K562 (cell line): ENCODE measurements at regions not wholly inside any gene's neighbourhood (a gene's known extent, or its start where the extent isn't known, plus 50 kb on each side); places are given as distances from the start of the nearest gene placed in this dataset.

Experiments
- ATAC-seq: fragments of 200-7000 bp; cut with Tn5 transposase; 3 replicates; pipeline ENCODE4 v1.9.1; 2020; ENCODE audit warnings: moderate library complexity
- BruUV-seq: library from RNA; stranded (reverse); fragments of 400-500 nt; replicated peaks from 2 replicates; lab custom pipeline; 2021; lab: Mats Ljungman, UMichigan
- CTCF ChIA-PET: fragments of 300-600 bp; formaldehyde crosslinking; extraction: SDS; loops from one replicate; lab custom pipeline; 2021; ENCODE audit warnings: low intra/inter-chr PET ratio; lab: Yijun Ruan, JAX
- POLR2A ChIA-PET: fragments of 300-600, 350-650 bp; sonication (Branson Sonifier 250); formaldehyde crosslinking; extraction: SDS; loops from one replicate; lab custom pipeline; 2021; ENCODE audit warnings: antibody characterized with exemption, inconsistent platforms; lab: Yijun Ruan, JAX
- DNase-seq, 4 experiments: peaks; one replicate each; pipeline versions ENCODE4 v3.0.0 to v3.0.0-alpha.2; 2011 to 2018; ENCODE audit warnings: low spot score in 3 of 4, mixed read lengths in 3 of 4; ENCODE audit errors: extremely low read depth in 1 of 4
- FAIRE-seq: peaks from 2 replicates; lab custom pipeline; 2011; peaks lifted over from hg19 to GRCh38; lab: Jason Lieb, UNC
- H2AFZ ChIP-seq: 2 replicates; pipeline ENCODE4 v1.6.0; 2011; ENCODE audit warnings: low read depth, low read length, control low read depth, inconsistent platforms
- H3K27ac ChIP-seq: fragments of 200-600 bp; 3 replicates; pipeline ENCODE4 v1.8.0; 2011; ENCODE audit warnings: low read depth, mild to moderate bottlenecking, control low read depth, inconsistent platforms, low read length, moderate library complexity, mixed read lengths; ENCODE audit errors: extremely low read depth
- H3K27me3 ChIP-seq, 2 experiments: fragments of 300-600 bp in 1 of 2; 2 replicates in 1 of 2; 3 replicates in 1 of 2; pipeline versions ENCODE4 v1.6.0 to v1.8.0; 2011; ENCODE audit warnings: inconsistent platforms in 2 of 2, low read length in 2 of 2, mild to moderate bottlenecking in 1 of 2, mixed read lengths in 1 of 2, moderate library complexity in 1 of 2; ENCODE audit not compliant: control insufficient read depth in 2 of 2, insufficient read depth in 2 of 2
- H3K36me3 ChIP-seq: fragments of 300-600 bp; 3 replicates; pipeline ENCODE4 v1.8.0; 2011; ENCODE audit warnings: mild to moderate bottlenecking, low read length, inconsistent platforms; ENCODE audit not compliant: control insufficient read depth, insufficient read depth
- H3K4me1 ChIP-seq, 2 experiments: fragments of 200-600 bp in 1 of 2; replicated peaks in 1 of 2; 2 replicates in 1 of 2; 3 replicates in 1 of 2; pipeline versions ENCODE4 v1.5.1 to v1.8.0; 2011; ENCODE audit warnings: inconsistent platforms in 2 of 2, low read length in 2 of 2, mild to moderate bottlenecking in 1 of 2, mixed read lengths in 1 of 2, moderate library complexity in 1 of 2; ENCODE audit not compliant: control insufficient read depth in 2 of 2, insufficient read depth in 2 of 2
- H3K4me2 ChIP-seq: 2 replicates; pipeline ENCODE4 v1.6.1; 2011; ENCODE audit warnings: low read length, control low read depth, inconsistent platforms, mixed read lengths; ENCODE audit not compliant: insufficient read depth
- H3K4me3 ChIP-seq: fragments of 200-600 bp; sonication (generic), shearing (Covaris generic); 2 replicates; pipeline ENCODE4 v1.5.1; 2016; ENCODE audit warnings: control low read depth, inconsistent platforms
- H3K79me2 ChIP-seq: fragments of 200-600 bp; 3 replicates; pipeline ENCODE4 v1.8.0; 2011; ENCODE audit warnings: low read length, inconsistent platforms; ENCODE audit not compliant: control insufficient read depth, insufficient read depth
- H3K9ac ChIP-seq, 2 experiments: 2 replicates each; pipeline versions ENCODE4 v1.6.0 to v1.6.1; 2011; ENCODE audit warnings: low read depth in 2 of 2, low read length in 2 of 2, control low read depth in 1 of 2, inconsistent platforms in 1 of 2, mild to moderate bottlenecking in 1 of 2, mixed read lengths in 1 of 2; ENCODE audit not compliant: insufficient read depth in 1 of 2
- H3K9me1 ChIP-seq: one replicate; pipeline ENCODE4 v1.6.0; 2011; ENCODE audit warnings: inconsistent platforms, mild to moderate bottlenecking, low read length, moderate library complexity; ENCODE audit not compliant: control insufficient read depth, insufficient read depth
- H3K9me3 ChIP-seq: replicated peaks from 2 replicates; pipeline ENCODE4 v1.5.1; 2011; ENCODE audit warnings: low read depth, low read length, inconsistent platforms; ENCODE audit not compliant: control insufficient read depth, insufficient read depth
- H4K20me1 ChIP-seq: replicated peaks from 2 replicates; pipeline ENCODE4 v1.6.1; 2011; ENCODE audit warnings: low read length, inconsistent platforms, mixed read lengths; ENCODE audit not compliant: control insufficient read depth, insufficient read depth
- CUX1 ChIP-seq: fragments of 200-800 bp; sonication (Bioruptor generic); IDR thresholded peaks from 2 replicates; pipeline ENCODE4 v1.6.1; 2016; ENCODE audit warnings: missing genetic modification characterization, missing compliant biosample characterization
- POU5F1 ChIP-seq: fragments of 150-350 bp; IDR thresholded peaks from 2 replicates; pipeline ENCODE4 v1.6.1; 2014; ENCODE audit warnings: borderline replicate concordance, low read length, low read depth, mild to moderate bottlenecking; ENCODE audit not compliant: partially characterized antibody
- RREB1 ChIP-seq: fragments of 250-450 bp; sonication (Bioruptor Pico); IDR thresholded peaks from 2 replicates; pipeline ENCODE4 v1.4.0; 2020
- THAP7 ChIP-seq: fragments of 250-450 bp; sonication (Bioruptor Pico); IDR thresholded peaks from 2 replicates; pipeline ENCODE4 v1.5.0; 2021
- ZNF449 ChIP-seq: fragments of 250-450 bp; sonication (Bioruptor Pico); IDR thresholded peaks from 2 replicates; pipeline ENCODE4 v1.8.0; 2022; ENCODE audit warnings: moderate library complexity, mild to moderate bottlenecking, inconsistent platforms
- ZNF511 ChIP-seq: sonication (generic); formaldehyde crosslinking; IDR thresholded peaks from 2 replicates; pipeline ENCODE4 v1.8.0; 2022; ENCODE audit warnings: mild to moderate bottlenecking, missing genetic modification reagents
- WGBS: fragments of 100-300 bp; shearing (Covaris generic); methylation state at CpG from one replicate; pipeline ENCODE4 v1.1.6; 2016; ENCODE audit warnings: low coverage, mixed read lengths; ENCODE audit not compliant: insufficient coverage; ENCODE audit errors: missing lambda C conversion rate; 5-methylcytosine and 5-hydroxymethylcytosine counted together
- in situ Hi-C: fragments of 300-500 bp; cut with MboI; formaldehyde crosslinking; loops from 4 replicates; pipeline ENCODE4 v1.15.0; 2018; ENCODE audit warnings: inconsistent platforms, mixed read lengths
- intact Hi-C: fragments of 100-400 bp; cut with micrococcal nuclease; formaldehyde crosslinking; loops from 2 replicates; pipeline ENCODE4 v1.14.2; 2022

GRCh38 chr5:27252911-27253310, 214.5 kb upstream of the CDH9 start:
- H3K4me1 ChIP-seq, result no peaks in the 10 kb centered on the region
- CTCF ChIA-PET, result no interaction called here
- no peak overlapping the region for H3K9ac ChIP-seq
- FAIRE-seq, result no peak
- intact Hi-C loops, result no loop called here
- no peaks in the 10 kb centered on the region for H3K27me3 ChIP-seq
- no peaks in the 10 kb centered on the region for H3K79me2 ChIP-seq
- DNase-seq, result no peak
- H3K4me2 ChIP-seq, result no peak overlapping the region
- no peaks in the 10 kb centered on the region for H3K9me3 ChIP-seq
- no peak overlapping the region for H3K4me3 ChIP-seq
- no peaks in the 10 kb centered on the region for H4K20me1 ChIP-seq
- POLR2A ChIA-PET, result no interaction called here
- in situ Hi-C loops, result no loop called here
- BruUV-seq, result no TSS peak
- H3K9me1 ChIP-seq, result no peaks in the 10 kb centered on the region
- H3K27ac ChIP-seq, result no peak overlapping the region
- H2AFZ ChIP-seq, result no peak overlapping the region
- WGBS, result 41% methylated on average over 2 of the region's 2 CpGs
- ATAC-seq, result no peak
- H3K36me3 ChIP-seq, result no peaks in the 10 kb centered on the region
- TF ChIP-seq ZNF511 (CRISPR knock-in tag) (no peak), CUX1 (no peak), ZNF449 (CRISPR knock-in tag) (no peak), RREB1 (CRISPR knock-in tag) (no peak), POU5F1 (no peak), THAP7 (no peak)
